Activated T-helper 2 cell treated with anti-CD3 and anti-CD28 coated beads, Interferon-gamma antibody, Interleukin-2, Interleukin-4, amounts not matched to agents 10 μg/mL and 5 μg/mL and 100 μg/mL, durations not matched to agents 14 hours and 24 hours and 36 hours (primary cell): ENCODE measurements at regions not wholly inside any gene's neighbourhood (a gene's known extent, or its start where the extent isn't known, plus 50 kb on each side); places are given as distances from the start of the nearest gene placed in this dataset.
"Not testable (repeated sequence)": the region's sequence is repeated elsewhere in the genome, so short reads cannot be mapped to it uniquely, and the experiment has no call there.

Experiments
- DNase-seq: peaks from one replicate; pipeline ENCODE4 v3.0.0; 2021; ENCODE audit warnings: low spot score
- H3K27ac Mint-ChIP-seq: one replicate; pipeline ENCODE4 v1.8.0; 2021; ENCODE audit warnings: mixed read lengths
- H3K27me3 Mint-ChIP-seq: one replicate; pipeline ENCODE4 v1.8.0; 2021; ENCODE audit warnings: low read depth, mixed read lengths
- H3K36me3 Mint-ChIP-seq: one replicate; pipeline ENCODE4 v1.8.0; 2021; ENCODE audit warnings: low read depth, mixed read lengths
- H3K4me1 Mint-ChIP-seq: one replicate; pipeline ENCODE4 v1.8.0; 2021; ENCODE audit warnings: low read depth, mixed read lengths
- H3K4me3 Mint-ChIP-seq: one replicate; pipeline ENCODE4 v1.8.0; 2021; ENCODE audit warnings: low read depth, mild to moderate bottlenecking, moderate library complexity, mixed read lengths
- H3K9me3 Mint-ChIP-seq: one replicate; pipeline ENCODE4 v1.8.0; 2021; ENCODE audit warnings: mixed read lengths
- intact Hi-C: fragments of 100-400 bp; cut with micrococcal nuclease; formaldehyde crosslinking; loops from one replicate; pipeline ENCODE4 v1.15.1; 2023

DNA sequence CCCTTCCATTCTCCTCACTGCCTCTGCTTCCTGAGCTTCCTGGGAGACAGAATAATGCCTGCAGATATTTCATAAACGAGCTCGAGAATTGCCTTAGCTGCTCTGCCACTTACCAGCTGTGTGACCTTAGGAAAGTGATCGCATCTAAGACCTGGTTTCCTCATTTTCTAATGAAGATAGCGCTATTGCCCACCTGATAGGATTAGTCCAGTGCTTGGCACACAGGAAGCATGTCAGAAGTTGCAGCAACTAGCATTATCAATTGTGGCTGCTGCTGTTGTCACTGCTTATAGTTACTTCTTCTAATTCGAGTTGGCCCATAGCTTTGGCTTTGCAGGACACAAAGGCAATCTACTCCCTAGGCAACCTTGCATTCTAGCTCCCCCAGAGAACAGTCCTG, 305.5 kb upstream of the SGK1 start:
- Mint-ChIP-seq H3K4me3 (no peak overlapping the region), H3K27ac (no peak overlapping the region), H3K27me3 (peaks cover 2% of the 10 kb centered on the region), H3K9me3 (no peaks in the 10 kb centered on the region), H3K36me3 (no peaks in the 10 kb centered on the region), H3K4me1 (peaks cover 12% of the 10 kb centered on the region)
- intact Hi-C loops, result no loop called here
- DNase-seq, result no peak

- Mint-ChIP-seq H3K9me3 (no peaks in the 10 kb centered on the region), H3K36me3 (no peaks in the 10 kb centered on the region), H3K27ac (no peak overlapping the region), H3K27me3 (peaks cover 5% of the 10 kb centered on the region), H3K4me3 (no peak overlapping the region), H3K4me1 (peaks cover 12% of the 10 kb centered on the region)
- intact Hi-C loops, result no loop called here
- DNase-seq, result no peak
These were observed 304.7 kb upstream of the SGK1 start for GRCh38 chr6:134622382-134623173.

- H3K27me3 Mint-ChIP-seq, result peaks cover 5% of the 10 kb centered on the region
- no peaks in the 10 kb centered on the region for H3K9me3 Mint-ChIP-seq
- DNase-seq, result no peak
- peaks cover 12% of the 10 kb centered on the region for H3K4me1 Mint-ChIP-seq
- no peak overlapping the region for H3K4me3 Mint-ChIP-seq
- H3K27ac Mint-ChIP-seq, result no peak overlapping the region
- no peaks in the 10 kb centered on the region for H3K36me3 Mint-ChIP-seq
- intact Hi-C loops, result no loop called here
These were observed 303.9 kb upstream of the SGK1 start for GRCh38 chr6:134621858-134622257.

- no peaks in the 10 kb centered on the region for H3K36me3 Mint-ChIP-seq
- intact Hi-C loops, result no loop called here
- no peak for DNase-seq
- H3K9me3 Mint-ChIP-seq, result no peaks in the 10 kb centered on the region
- no peak overlapping the region for H3K4me3 Mint-ChIP-seq
- peaks cover 5% of the 10 kb centered on the region for H3K27me3 Mint-ChIP-seq
- peaks cover 6% of the 10 kb centered on the region for H3K4me1 Mint-ChIP-seq
- H3K27ac Mint-ChIP-seq, result no peak overlapping the region
These were observed 301.9 kb upstream of the SGK1 start for GRCh38 chr6:134619789-134620188.

DNA sequence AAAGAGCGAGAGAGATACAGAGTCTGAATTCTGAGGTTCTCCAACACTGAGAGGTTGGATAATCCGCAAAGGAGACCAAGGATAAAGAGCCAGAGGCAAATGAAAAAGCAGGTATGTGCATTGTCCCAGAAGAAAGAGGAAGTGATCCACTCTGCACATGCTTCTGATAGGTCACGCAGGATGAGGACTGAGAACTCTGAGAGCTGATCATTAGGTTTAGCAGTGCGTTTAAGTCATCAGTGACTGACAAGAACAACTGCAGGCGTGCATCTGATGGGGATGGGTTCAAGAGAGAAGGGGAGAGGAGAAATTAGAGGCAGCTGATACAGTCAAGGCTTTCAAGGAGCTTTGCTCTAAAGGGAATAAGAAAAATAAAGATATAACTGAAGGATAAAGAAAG, 301.2 kb upstream of the SGK1 start:
- Mint-ChIP-seq H3K36me3 (no peaks in the 10 kb centered on the region), H3K27me3 (peaks cover 5% of the 10 kb centered on the region), H3K27ac (no peak overlapping the region), H3K9me3 (no peaks in the 10 kb centered on the region), H3K4me3 (no peak overlapping the region), H3K4me1 (peaks cover 6% of the 10 kb centered on the region)
- no peak for DNase-seq
- intact Hi-C loops, result no loop called here

DNA sequence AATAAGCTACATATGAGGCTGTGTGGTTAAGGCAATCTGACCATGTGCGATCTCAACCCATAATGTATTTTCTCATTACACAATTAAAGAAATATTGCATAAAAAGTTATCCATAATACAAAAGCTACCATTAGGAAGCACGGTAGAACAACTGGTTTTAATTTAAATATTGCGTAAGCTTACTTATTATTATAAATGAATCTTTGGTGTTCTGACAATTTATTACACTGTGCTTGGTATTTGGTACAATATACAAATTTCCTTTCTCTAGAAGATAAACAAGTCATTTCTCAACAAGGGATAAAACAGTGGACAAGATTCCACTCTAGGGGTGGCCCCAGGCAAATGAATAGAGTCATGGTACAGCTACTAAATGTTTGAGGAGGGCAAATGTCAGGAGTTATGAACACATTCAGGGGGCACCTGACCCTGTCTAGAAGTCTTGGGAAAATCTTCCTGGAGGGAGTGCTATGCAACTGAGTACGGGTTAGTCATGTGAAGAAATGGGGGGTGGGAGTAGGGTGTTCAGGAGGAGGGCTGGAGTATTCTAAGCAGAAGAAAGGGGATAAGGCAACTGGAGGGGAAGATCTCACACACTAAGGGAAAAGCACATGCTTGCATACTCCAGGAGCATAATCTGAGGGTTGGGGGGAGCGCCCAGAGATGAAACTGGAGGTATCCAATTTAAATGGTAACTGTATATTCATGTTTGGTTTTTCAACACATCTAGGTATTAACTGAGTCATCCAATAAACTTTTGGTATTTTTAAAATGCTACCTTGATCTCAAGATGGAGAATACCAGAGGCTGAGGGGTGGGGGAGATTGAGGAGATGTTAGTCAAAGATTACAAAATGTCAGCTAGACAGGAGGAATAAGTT, 296.9 kb upstream of the SGK1 start:
- Mint-ChIP-seq H3K4me1 (peaks cover 2% of the 10 kb centered on the region), H3K27ac (no peak overlapping the region), H3K36me3 (no peaks in the 10 kb centered on the region), H3K4me3 (no peak overlapping the region), H3K9me3 (no peaks in the 10 kb centered on the region), H3K27me3 (peaks cover 5% of the 10 kb centered on the region)
- intact Hi-C loops, result no loop called here
- DNase-seq, result no peak

GRCh38 chr6:134612128-134612527, 294.2 kb upstream of the SGK1 start:
- intact Hi-C loops, H3K36me3 Mint-ChIP-seq, DNase-seq, H3K27me3 Mint-ChIP-seq, H3K4me1 Mint-ChIP-seq, H3K9me3 Mint-ChIP-seq, H3K27ac Mint-ChIP-seq, H3K4me3 Mint-ChIP-seq: not testable (repeated sequence)

- no peaks in the 10 kb centered on the region for H3K36me3 Mint-ChIP-seq
- no peaks in the 10 kb centered on the region for H3K4me1 Mint-ChIP-seq
- H3K27ac Mint-ChIP-seq, result no peak overlapping the region
- no peak overlapping the region for H3K4me3 Mint-ChIP-seq
- no peaks in the 10 kb centered on the region for H3K27me3 Mint-ChIP-seq
- H3K9me3 Mint-ChIP-seq, result no peaks in the 10 kb centered on the region
- intact Hi-C loops, result no loop called here
- DNase-seq, result no peak
These were observed 292.5 kb upstream of the SGK1 start for GRCh38 chr6:134610411-134610810.

DNA sequence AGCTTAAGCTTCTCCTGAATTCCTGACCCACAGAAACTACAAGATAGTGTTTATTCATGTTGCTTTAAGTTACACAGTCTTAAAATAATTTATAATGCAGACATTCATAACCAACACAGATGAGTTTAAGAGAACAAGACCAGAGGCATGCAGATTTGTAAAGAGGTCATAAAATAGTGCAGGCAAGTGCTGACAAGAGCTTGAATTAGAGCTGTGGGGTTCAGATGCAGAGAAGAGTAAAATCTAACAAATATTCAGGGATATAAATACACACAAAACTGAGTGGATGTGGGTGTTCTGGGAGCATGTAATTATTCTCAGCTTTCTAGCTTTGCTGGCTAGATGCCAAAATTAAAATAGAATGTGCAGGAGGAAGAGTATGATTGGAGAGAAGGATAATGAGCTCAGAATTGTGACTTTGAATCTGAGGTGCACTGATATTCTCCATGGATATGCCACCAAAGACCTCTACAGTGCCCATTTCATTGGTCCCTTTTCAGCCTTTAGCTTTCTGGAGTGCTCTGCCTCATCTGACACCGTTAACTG, 291.9 kb upstream of the SGK1 start:
- Mint-ChIP-seq H3K9me3 (no peaks in the 10 kb centered on the region), H3K4me1 (no peaks in the 10 kb centered on the region), H3K27me3 (no peaks in the 10 kb centered on the region), H3K4me3 (no peak overlapping the region), H3K36me3 (no peaks in the 10 kb centered on the region), H3K27ac (no peak overlapping the region)
- intact Hi-C loops, result no loop called here
- DNase-seq, result no peak

GRCh38 chr6:134607411-134607810, 289.5 kb upstream of the SGK1 start:
- Mint-ChIP-seq H3K4me3 (no peak overlapping the region), H3K27ac (no peak overlapping the region), H3K4me1 (no peaks in the 10 kb centered on the region), H3K27me3 (no peaks in the 10 kb centered on the region), H3K9me3 (no peaks in the 10 kb centered on the region), H3K36me3 (no peaks in the 10 kb centered on the region)
- intact Hi-C loops, result no loop called here
- no peak for DNase-seq

DNA sequence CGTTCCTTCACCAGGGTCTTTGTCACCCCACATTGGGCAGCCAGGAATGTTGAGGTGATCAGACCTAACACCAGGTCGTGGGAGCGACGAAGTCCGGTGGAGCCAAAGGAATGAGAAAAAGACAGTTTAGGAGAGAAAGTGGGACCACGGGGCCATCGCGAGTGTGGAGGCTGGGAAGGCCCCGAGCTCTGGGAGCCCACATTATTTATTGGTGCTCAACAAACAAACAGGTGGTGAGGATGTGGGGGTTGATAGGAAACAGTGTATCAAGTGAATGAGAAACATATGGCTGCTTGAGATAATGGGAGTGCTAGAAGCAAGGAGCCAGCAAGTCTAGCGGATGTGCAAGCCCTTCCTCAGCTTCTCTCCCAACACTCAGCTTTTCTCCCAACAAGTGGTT, 287.1 kb upstream of the SGK1 start:
- peaks cover 12% of the 10 kb centered on the region for H3K9me3 Mint-ChIP-seq

DNA sequence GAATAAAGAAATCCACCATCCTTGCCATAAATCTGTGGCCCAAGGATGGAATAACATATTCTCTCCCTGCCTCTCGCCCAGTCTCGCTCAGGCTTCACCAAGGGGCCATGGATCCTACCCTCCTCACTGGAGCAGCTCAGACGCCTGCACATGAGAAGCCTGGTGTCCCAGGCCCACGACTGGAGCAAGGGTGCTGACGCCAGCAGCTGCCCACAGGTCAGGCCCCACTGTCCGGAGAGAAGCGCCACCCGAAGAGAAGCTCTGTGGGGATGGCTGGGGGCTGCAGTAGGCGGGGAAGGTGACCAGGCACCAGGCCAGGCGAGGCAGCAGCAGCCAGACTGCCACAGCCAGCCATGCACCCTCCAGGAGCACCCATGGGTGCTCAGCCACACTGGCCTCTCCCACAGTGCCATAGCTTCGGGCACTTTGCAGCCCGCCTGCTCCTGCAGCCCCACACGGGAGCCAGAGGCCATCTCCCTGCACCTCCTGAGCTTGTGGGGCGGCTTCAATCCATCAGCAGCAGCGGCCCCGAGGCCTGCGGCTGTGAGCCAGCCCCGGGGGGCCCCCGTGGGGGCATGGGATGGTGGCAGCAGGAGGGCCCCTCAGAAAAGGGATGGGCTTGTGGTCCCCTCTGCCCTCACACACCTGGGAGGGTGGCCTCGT, 286.2 kb upstream of the SGK1 start:
- Mint-ChIP-seq H3K4me1 (no peaks in the 10 kb centered on the region), H3K27ac (no peak overlapping the region), H3K27me3 (no peaks in the 10 kb centered on the region), H3K36me3 (no peaks in the 10 kb centered on the region), H3K9me3 (peaks cover 12% of the 10 kb centered on the region), H3K4me3 (no peak overlapping the region)
- DNase-seq, result no peak
- intact Hi-C loops, result no loop called here

More for the DNA sequence above, 287.1 kb upstream of the SGK1 start:
- Mint-ChIP-seq H3K4me1 (no peaks in the 10 kb centered on the region), H3K27ac (no peak overlapping the region), H3K4me3 (no peak overlapping the region), H3K27me3 (no peaks in the 10 kb centered on the region), H3K36me3 (no peaks in the 10 kb centered on the region)
- intact Hi-C loops, result no loop called here
- DNase-seq, result no peak
